Activated naive CD8-positive, alpha-beta T cell (primary cell): ENCODE measurements at regions not wholly inside any gene's neighbourhood (a gene's known extent, or its start where the extent isn't known, plus 50 kb on each side); places are given as distances from the start of the nearest gene placed in this dataset.
"Not testable (repeated sequence)": the region's sequence is repeated elsewhere in the genome, so short reads cannot be mapped to it uniquely, and the experiment has no call there.

Experiments used
- H3K27ac Mint-ChIP-seq: one replicate; pipeline ENCODE4 v1.8.0; 2021; ENCODE audit warnings: mixed read lengths
- H3K27me3 Mint-ChIP-seq: one replicate; pipeline ENCODE4 v1.8.0; 2021; ENCODE audit warnings: mixed read lengths
- H3K36me3 Mint-ChIP-seq: one replicate; pipeline ENCODE4 v1.8.0; 2021; ENCODE audit warnings: mixed read lengths
- H3K4me1 Mint-ChIP-seq: one replicate; pipeline ENCODE4 v1.8.0; 2021; ENCODE audit warnings: low read depth, mixed read lengths
- H3K4me3 Mint-ChIP-seq: one replicate; pipeline ENCODE4 v1.8.0; 2021; ENCODE audit warnings: mild to moderate bottlenecking, mixed read lengths
- H3K9me3 Mint-ChIP-seq: one replicate; pipeline ENCODE4 v1.8.0; 2021; ENCODE audit warnings: low read depth, mixed read lengths

DNA sequence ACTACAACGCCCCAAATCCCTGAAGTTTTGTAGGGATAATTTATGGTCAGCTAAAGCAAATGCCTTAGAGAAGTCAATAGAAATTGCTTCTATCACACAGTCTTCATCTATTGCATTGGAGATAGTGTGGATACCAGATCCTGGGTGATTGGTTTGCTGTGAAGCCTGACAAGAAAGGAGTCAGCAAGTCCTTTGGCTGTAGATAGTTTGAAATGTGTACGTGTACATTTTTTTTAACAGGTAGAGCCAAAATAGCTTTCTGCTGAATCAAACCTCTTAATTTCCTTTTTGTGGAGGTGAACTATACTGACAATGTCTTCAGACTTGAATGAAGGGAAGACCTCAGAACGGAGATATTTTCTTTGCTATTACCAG, 312.3 kb downstream of the ZBBX start:
- H3K27me3 Mint-ChIP-seq, result no peaks in the 10 kb centered on the region
- H3K4me3 Mint-ChIP-seq, result no peak overlapping the region
- H3K4me1 Mint-ChIP-seq, result no peaks in the 10 kb centered on the region
- no peak overlapping the region for H3K27ac Mint-ChIP-seq
- peaks cover 8% of the 10 kb centered on the region for H3K9me3 Mint-ChIP-seq
- H3K36me3 Mint-ChIP-seq, result no peaks in the 10 kb centered on the region

DNA sequence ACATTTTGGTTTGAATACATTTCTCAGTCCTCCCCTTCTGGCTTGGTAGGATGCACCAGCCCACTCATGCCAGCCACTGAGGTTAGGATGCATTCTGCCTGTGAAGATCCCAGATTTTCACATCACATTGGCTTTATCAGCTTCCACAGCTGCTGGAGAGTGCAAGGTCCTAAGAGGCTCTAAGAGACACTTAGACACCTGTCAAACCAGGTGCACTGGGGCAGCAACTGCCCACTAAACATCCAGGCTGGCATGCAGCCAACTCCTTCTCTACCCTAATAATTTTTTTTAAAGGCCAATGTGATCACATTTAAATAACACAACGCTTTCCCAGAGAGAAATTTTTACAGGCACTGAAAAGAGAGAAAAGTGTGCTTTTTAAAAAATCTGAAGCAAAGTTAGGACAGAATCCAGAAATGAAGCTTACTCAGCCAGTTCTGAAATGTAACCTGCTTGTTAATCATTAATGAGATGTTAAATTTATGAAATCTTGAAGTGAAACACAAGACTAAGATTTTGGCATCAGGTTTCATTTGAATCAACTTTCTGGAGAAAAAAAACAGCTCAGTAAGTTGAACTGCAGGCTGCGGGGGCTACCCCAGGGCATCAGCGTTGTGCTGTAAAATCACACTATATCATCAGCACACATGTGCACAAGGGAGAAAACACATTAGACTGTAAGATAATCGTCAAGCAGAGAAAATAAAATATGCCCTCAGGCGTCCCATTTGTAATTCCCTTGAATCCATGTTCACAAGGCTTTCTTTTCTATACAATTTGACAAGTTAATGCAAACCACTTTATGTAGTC, 312.9 kb downstream of the ZBBX start:
- Mint-ChIP-seq H3K9me3 (peaks cover 8% of the 10 kb centered on the region), H3K27ac (no peak overlapping the region), H3K27me3 (no peaks in the 10 kb centered on the region), H3K4me3 (no peak overlapping the region), H3K4me1 (no peaks in the 10 kb centered on the region), H3K36me3 (no peaks in the 10 kb centered on the region)

DNA sequence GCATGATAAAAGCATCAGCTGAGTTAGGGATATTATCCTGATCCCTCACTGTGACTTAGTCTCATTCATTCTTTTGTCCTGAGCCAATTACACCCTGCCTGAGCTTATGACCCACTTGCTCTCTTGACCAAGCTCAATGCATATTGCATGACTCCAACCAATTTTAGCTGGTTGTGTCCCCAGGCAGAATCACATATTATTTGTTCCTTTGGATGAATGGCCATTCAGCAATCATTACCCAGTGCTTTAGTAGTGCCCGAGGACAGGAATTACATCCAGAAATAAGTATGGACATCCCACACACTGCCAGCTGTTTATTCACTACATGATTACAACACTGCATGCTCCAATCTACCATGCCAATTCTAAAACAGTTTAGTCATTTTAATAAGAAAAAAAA, 322.5 kb downstream of the ZBBX start:
- Mint-ChIP-seq H3K36me3 (no peaks in the 10 kb centered on the region), H3K9me3 (peaks cover 5% of the 10 kb centered on the region), H3K27me3 (no peaks in the 10 kb centered on the region), H3K4me1 (no peaks in the 10 kb centered on the region), H3K27ac (no peak overlapping the region), H3K4me3 (no peak overlapping the region)

DNA sequence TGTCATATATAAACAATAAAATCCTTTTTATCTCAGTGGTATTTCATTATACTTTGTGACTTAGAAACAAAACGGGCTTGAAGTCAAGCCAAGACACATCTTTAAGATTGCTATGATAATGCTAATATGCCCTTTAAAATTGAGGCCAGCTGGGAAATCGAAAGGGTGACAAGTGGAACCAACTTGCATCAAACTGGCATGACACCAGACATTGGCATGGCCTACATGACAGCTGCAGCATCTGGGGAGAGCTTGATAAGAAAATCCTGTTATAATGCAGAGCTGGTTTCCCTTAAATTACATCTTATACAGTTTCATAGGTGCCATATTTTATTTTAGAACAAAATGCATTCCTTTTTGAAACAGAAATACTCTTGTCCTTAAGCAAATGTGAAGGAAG, 325.2 kb downstream of the ZBBX start:
- no peak overlapping the region for H3K4me3 Mint-ChIP-seq
- H3K9me3 Mint-ChIP-seq, result peaks cover 5% of the 10 kb centered on the region
- H3K4me1 Mint-ChIP-seq, result no peaks in the 10 kb centered on the region
- H3K27ac Mint-ChIP-seq, result no peak overlapping the region
- H3K27me3 Mint-ChIP-seq, result no peaks in the 10 kb centered on the region
- no peaks in the 10 kb centered on the region for H3K36me3 Mint-ChIP-seq

DNA sequence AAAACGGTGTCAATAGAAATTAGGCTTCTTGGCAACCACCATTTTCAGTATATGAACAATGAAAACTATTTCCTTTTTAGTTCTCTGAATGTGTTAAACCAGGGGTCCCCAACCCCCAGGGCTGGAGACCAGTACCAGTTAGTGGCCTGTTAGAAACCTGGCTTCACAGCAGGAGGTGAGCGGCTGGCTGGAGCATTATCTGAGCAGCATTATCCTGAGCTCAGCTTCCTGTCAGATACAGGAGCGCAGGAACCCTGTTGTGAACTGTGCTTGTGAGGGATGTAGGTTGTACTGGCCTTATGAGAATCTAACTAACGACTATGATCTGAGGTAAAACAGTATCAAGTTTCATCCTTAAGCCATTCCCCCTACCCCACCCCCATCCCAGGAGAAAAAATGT, 328.7 kb downstream of the ZBBX start:
- H3K9me3 Mint-ChIP-seq, result peaks cover 5% of the 10 kb centered on the region
- no peaks in the 10 kb centered on the region for H3K36me3 Mint-ChIP-seq

DNA sequence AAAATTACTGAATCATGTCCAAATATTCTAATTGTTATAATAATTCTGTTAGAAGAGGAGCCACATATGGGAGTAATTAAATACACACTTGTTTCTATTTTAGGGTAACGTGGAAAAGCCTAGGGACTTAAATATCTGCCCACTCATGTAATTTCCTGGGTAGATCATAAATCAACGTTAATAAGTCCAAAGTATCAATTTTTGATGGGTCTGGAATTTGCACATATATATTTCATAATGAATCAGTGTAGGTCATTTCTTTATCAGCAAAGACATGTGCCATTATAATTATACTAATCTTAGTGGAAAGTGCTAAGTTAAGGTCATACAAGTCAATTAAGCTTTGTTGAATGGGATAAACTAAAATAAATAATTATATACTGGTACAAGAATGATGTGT, 346.2 kb downstream of the ZBBX start:
- Mint-ChIP-seq H3K9me3 (no peaks in the 10 kb centered on the region), H3K27ac (no peak overlapping the region), H3K27me3 (no peaks in the 10 kb centered on the region), H3K4me3 (no peak overlapping the region), H3K36me3 (no peaks in the 10 kb centered on the region), H3K4me1 (no peaks in the 10 kb centered on the region)

More for the DNA sequence above, 328.7 kb downstream of the ZBBX start:
- Mint-ChIP-seq H3K4me1 (no peaks in the 10 kb centered on the region), H3K27ac (no peak overlapping the region), H3K27me3 (no peaks in the 10 kb centered on the region), H3K4me3 (no peak overlapping the region)

DNA sequence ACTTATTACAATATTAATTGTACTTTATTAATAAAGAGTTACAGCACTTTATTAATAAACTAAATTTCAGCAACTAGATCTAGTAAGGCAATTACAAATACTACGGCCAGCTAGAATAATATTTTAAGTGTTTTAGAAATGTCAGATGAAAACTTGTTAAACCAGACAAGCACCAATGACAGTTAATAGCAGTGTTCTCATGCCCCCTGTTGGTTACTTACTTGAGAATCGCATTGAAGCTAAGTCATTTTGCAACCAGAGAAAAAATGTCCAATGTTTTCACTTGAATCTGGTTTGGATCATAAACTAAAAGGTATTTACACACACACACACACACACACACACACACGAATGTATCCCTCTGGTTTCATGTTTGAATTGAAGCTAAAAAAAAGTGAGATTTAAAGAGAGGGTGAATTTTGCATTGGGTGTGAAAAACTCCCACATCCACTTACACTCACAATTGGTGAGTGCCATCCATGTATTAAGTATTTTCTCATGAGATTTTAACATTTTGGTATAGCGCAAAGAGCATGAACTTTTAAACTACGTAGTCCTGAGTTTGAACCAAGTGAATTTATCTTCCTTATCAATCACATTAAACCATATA, 347.7 kb downstream of the ZBBX start:
- Mint-ChIP-seq H3K27me3 (no peaks in the 10 kb centered on the region), H3K27ac (no peak overlapping the region), H3K9me3 (no peaks in the 10 kb centered on the region), H3K4me1 (no peaks in the 10 kb centered on the region), H3K4me3 (no peak overlapping the region), H3K36me3 (no peaks in the 10 kb centered on the region)

DNA sequence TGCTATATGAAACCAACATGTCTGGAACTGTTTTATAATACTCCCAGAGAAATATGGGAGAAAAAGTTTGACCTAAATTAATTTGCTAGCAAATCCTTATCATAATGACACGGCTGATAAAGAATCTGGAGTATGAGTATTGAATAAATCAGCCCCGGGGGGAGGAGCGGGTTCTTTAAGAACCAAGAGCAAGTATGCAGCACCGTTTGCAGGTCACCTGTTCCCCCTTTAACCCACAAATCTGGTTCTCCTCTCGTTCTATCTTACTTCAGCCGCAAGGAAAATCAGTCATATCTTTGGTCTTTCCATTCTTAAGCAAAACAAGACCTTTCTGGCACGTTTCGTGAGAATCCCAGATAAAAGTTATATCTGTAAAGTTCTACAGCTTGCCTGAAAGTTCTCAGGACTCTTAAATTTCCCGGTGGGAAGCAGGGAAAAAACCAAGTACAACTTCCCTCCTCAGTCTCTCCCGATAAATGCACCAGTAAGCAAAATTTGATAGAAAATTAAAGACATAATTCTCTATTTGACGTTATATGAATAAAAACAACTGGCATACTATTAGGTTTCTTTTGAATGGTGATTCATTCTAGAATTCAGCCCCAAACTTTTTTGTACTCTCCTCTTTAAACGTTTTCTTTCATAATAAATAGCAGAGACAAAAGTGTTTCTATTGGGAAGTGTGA, 348.6 kb downstream of the ZBBX start:
- Mint-ChIP-seq H3K27ac (no peak overlapping the region), H3K4me3 (no peak overlapping the region), H3K4me1 (no peaks in the 10 kb centered on the region), H3K27me3 (no peaks in the 10 kb centered on the region), H3K9me3 (no peaks in the 10 kb centered on the region), H3K36me3 (no peaks in the 10 kb centered on the region)

DNA sequence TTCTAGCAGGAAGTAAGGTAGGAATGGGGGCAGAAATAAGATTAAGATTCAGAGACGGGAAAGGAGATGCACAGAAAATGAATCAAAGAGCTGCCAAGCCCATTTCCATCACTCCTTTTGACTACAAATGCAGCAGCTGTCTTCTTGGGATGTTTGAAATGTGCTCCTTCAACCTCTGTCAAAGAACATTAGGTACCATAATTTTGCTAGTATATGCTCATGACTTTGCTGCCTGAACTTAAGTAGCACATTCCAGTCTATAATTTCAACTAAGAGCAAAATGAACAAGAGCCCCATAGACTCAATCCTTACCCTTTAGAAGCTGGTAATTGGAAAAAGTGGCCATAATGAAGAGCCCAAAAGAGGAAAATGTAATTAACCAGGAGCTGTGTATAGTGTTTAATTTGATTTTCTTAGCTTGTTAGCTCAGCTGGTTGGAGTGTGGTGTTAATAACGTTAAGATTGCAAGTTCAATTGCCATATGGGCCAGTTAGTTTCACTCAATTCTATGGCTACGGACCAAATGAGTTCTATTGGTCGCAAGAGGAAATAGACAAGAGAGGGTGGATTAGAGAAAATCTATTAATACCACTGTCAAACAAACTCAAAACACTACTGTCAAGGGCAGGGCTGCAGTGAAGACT, 349.9 kb downstream of the ZBBX start:
- Mint-ChIP-seq H3K27ac (no peak overlapping the region), H3K36me3 (no peaks in the 10 kb centered on the region)

DNA sequence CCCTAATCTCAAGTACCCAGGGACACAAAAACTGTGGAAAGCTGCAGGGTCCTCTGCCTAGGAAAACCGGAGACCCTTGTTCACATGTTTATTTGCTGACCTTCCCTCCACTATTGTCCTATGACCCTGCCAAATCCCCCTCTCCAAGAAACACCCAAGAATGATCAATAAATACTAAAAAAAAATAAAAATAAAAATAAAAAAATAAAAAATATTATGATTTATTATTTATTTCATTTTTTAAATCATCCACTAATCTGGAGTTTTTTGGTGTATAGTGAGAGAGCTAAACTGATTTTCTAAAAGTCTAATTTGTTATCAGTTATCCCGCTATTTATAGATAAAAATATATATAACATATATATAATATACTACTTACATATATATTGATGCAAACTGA, 360.6 kb downstream of the ZBBX start:
- not testable (repeated sequence) for H3K27ac Mint-ChIP-seq, H3K4me1 Mint-ChIP-seq, H3K9me3 Mint-ChIP-seq

More for the DNA sequence above, 349.9 kb downstream of the ZBBX start:
- Mint-ChIP-seq H3K9me3 (no peaks in the 10 kb centered on the region), H3K4me3 (no peak overlapping the region), H3K4me1 (no peaks in the 10 kb centered on the region), H3K27me3 (no peaks in the 10 kb centered on the region)

DNA sequence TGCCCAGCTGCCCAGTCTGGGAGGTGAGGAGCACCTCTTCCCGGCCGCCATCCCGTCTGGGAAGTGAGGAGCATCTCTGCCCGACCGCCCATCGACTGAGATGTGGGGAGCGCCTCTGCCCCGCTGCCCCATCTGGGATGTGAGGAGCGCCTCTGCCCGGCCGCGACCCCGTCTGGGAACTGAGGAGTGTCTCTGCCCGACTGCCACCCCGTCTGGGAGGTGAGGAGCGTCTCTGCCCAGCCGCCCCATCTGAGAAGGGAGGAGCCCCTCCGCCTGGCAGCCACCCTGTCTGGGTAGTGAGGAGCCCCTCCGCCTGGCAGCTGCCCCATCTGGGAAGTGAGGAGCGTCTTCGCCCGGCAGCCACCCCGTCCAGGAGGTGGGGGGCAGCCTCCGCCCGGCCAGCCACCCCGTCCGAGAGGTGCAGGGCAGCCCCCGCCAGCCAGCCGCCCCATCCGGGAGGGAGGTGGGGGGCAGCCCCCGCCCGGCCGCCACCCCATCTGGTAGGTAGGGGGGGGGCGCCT, 361.4 kb downstream of the ZBBX start:
- not testable (repeated sequence) for H3K9me3 Mint-ChIP-seq, H3K4me1 Mint-ChIP-seq, H3K36me3 Mint-ChIP-seq, H3K4me3 Mint-ChIP-seq, H3K27ac Mint-ChIP-seq, H3K27me3 Mint-ChIP-seq

More for the DNA sequence above, 360.6 kb downstream of the ZBBX start:
- not testable (repeated sequence) for H3K4me3 Mint-ChIP-seq, H3K36me3 Mint-ChIP-seq, H3K27me3 Mint-ChIP-seq

DNA sequence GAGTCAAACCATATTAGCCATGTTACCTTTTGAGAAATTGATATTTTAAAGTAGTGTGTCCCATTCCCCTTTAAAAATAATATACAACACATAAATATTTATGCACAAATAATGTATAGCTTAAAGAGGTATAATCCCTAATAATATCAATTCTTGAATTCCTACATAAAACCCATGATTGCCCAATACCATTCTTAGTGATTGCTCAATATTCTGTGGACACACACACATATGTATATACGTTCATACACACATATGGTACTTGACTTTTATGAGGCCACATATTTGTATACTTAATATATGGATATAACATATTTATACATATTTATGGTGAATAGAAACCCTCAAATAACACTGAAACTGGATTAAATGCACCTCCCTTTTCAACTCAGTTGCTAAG, 367.4 kb downstream of the ZBBX start:
- Mint-ChIP-seq H3K4me1 (no peaks in the 10 kb centered on the region), H3K27ac (no peak overlapping the region), H3K9me3 (peaks cover 8% of the 10 kb centered on the region), H3K4me3 (no peak overlapping the region), H3K27me3 (no peaks in the 10 kb centered on the region), H3K36me3 (no peaks in the 10 kb centered on the region)

DNA sequence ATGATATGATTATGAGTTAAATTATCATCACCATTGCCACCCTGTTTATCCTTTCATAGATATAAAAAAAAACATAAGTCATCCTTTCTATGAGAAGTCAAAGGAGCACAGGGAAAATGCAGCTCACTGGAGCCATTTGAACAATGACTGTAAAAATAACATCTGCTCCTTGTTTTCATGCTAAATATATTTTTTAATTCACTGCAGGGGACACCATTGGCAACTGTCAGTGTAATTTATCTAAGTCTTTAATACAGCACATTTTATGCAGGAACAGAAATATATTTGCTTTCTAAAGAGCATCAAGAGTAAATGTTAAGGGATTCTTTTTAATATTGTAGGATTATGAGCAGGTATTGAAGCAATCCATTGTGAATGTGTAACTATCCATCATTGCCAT, 371.3 kb downstream of the ZBBX start:
- H3K4me3 Mint-ChIP-seq, result no peak overlapping the region
- peaks cover 8% of the 10 kb centered on the region for H3K9me3 Mint-ChIP-seq
- H3K27ac Mint-ChIP-seq, result no peak overlapping the region
- H3K4me1 Mint-ChIP-seq, result no peaks in the 10 kb centered on the region
- no peaks in the 10 kb centered on the region for H3K27me3 Mint-ChIP-seq
- no peaks in the 10 kb centered on the region for H3K36me3 Mint-ChIP-seq

DNA sequence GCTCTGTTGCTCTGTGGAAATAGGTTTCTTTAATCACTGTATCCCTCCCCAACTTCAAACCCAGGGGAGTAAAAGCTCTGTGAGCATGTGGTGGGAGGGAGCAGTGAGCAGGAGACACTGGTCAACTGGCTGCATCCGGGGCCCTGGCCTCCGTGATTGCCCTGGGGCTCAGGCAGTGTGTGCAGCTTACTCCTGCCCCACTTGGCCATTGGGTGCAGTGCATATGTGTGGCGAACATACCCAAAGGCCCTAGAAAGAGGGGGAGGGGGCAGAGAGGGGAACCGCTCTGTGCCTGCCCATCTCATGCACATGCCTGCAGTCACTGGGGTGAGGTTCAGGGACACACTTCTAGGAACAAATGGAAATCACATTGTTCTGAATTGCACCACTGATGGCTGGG, 378.7 kb downstream of the ZBBX start:
- no peak overlapping the region for H3K4me3 Mint-ChIP-seq
- H3K27me3 Mint-ChIP-seq, result no peaks in the 10 kb centered on the region
- H3K27ac Mint-ChIP-seq, result no peak overlapping the region
- no peaks in the 10 kb centered on the region for H3K9me3 Mint-ChIP-seq
- H3K36me3 Mint-ChIP-seq, result no peaks in the 10 kb centered on the region
- H3K4me1 Mint-ChIP-seq, result no peaks in the 10 kb centered on the region

DNA sequence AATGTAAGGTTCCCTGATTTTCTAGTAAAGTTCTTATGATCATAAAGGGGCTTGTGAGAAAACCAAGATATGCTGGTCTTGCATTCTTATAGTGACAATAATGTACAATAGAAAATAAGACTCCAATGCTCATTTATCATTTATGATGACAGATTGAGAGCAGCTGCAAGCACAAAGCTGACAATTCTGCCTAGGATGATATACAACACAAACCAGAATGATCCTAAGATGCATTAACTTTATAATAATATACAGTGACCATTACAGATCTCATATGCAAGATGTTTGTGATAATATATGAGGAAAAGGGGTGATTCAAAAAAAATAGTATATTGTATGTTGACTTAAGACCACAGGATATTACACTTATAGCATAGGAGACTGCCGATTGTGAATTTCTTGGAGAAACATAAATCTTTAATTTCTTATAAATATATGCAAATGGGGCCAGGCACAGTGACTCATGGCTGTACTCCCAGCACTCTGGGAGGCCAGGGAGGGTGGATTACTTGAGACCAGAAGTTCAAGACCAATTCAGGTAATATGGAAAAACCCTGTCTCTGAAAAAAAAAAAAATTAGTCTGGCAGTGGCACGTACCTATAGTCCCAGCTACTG, 387.0 kb downstream of the ZBBX start:
- Mint-ChIP-seq H3K9me3 (no peaks in the 10 kb centered on the region), H3K4me3 (no peak overlapping the region), H3K36me3 (no peaks in the 10 kb centered on the region), H3K27me3 (no peaks in the 10 kb centered on the region), H3K27ac (no peak overlapping the region), H3K4me1 (no peaks in the 10 kb centered on the region)
